Dendritic cell treated with granulocyte-macrophage colony-stimulating factor and Interleukin-4, amounts not matched to agents 40 ng/mL and 50 ng/mL, for 4 days (primary cell): ENCODE measurements at regions not wholly inside any gene's neighbourhood (a gene's known extent, or its start where the extent isn't known, plus 50 kb on each side); places are given as distances from the start of the nearest gene placed in this dataset.

Experiments
- H3K27ac Mint-ChIP-seq: one replicate; pipeline ENCODE4 v1.8.0; 2022; ENCODE audit warnings: mild to moderate bottlenecking, mixed read lengths
- H3K27me3 Mint-ChIP-seq: one replicate; pipeline ENCODE4 v1.8.0; 2022; ENCODE audit warnings: mild to moderate bottlenecking, mixed read lengths
- H3K36me3 Mint-ChIP-seq: one replicate; pipeline ENCODE4 v1.8.0; 2022; ENCODE audit warnings: low read depth, mixed read lengths
- H3K4me1 Mint-ChIP-seq: one replicate; pipeline ENCODE4 v1.8.0; 2022; ENCODE audit warnings: low read depth, mixed read lengths
- H3K4me3 Mint-ChIP-seq: one replicate; pipeline ENCODE4 v1.8.0; 2022; ENCODE audit warnings: mild to moderate bottlenecking, moderate library complexity, mixed read lengths
- H3K9me3 Mint-ChIP-seq: one replicate; pipeline ENCODE4 v1.8.0; 2022; ENCODE audit warnings: mixed read lengths
- intact Hi-C: fragments of 100-400 bp; cut with micrococcal nuclease; formaldehyde crosslinking; loops from one replicate; pipeline ENCODE4 v1.15.0; 2022

- intact Hi-C loops, result no loop called here
- Mint-ChIP-seq H3K4me1 (no peaks in the 10 kb centered on the region), H3K27me3 (no peaks in the 10 kb centered on the region), H3K27ac (no peak overlapping the region), H3K36me3 (no peaks in the 10 kb centered on the region), H3K4me3 (no peak overlapping the region), H3K9me3 (no peaks in the 10 kb centered on the region)
Observed at GRCh38 chr4:151992332-151993154, 231.7 kb upstream of the GATB start.

DNA sequence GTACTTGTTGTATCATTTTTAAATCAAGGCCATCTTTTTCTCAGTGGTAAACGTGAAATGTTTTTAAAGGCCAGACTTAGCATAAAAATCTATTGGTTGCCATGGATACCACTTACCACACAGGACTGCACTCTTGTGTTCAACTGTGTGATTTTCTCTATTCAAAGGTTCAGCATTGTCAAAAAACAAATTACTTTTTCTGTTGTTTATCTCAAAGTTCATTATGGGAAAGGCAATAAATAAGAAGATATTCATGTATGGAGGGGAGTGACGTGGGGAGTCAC lies 231.0 kb upstream of the GATB start:
- Mint-ChIP-seq H3K4me3 (no peak overlapping the region), H3K27ac (no peak overlapping the region), H3K4me1 (no peaks in the 10 kb centered on the region), H3K36me3 (no peaks in the 10 kb centered on the region), H3K9me3 (no peaks in the 10 kb centered on the region), H3K27me3 (no peaks in the 10 kb centered on the region)
- intact Hi-C loops, result no loop called here

DNA sequence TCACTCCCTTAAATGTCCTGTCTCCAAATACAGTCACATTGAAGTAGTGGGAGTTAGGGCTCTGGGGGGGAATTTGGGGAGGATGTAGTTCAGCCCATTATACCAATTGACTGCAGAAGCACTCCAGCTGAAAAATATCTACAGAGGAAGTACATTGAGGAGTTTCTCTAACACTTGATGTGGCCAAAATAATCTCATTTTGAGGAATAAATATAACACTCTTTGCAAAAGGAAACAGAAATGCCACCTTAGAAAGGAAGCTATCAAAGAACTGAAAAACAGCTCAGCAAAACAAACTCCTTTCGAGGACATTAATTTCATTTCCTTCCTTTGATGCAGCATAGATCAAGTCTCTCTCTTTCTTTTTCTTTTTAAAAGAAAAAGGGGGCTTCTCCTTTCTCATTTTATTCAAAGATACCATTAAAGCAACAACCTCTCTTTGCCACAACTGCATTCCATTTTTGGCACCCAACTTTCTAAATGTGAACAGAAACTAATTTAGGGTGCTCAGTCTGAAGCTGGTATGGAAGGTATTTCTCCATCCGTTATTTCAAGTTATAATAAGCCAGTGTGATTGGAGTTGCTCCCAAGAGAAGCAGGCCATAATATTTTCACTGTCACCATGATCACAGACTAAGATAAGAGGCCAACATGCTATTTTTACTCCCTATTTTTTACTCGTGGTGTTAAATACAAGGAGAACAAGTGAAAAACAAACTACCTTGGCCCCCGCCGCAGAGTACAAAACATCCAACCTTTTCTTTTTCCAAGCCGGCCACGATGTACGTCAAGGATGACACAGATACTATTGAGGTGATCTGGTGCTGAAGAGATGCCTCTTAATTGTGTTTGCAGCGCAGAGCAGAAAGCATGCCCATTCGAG lies 230.4 kb upstream of the GATB start:
- no peaks in the 10 kb centered on the region for H3K4me1 Mint-ChIP-seq
- H3K9me3 Mint-ChIP-seq, result no peaks in the 10 kb centered on the region
- H3K27me3 Mint-ChIP-seq, result no peaks in the 10 kb centered on the region
- H3K36me3 Mint-ChIP-seq, result no peaks in the 10 kb centered on the region
- intact Hi-C loops, result no loop called here
- H3K27ac Mint-ChIP-seq, result no peak overlapping the region
- no peak overlapping the region for H3K4me3 Mint-ChIP-seq

GRCh38 chr4:151990201-151990600 lies 229.4 kb upstream of the GATB start:
- no peaks in the 10 kb centered on the region for H3K9me3 Mint-ChIP-seq
- H3K27ac Mint-ChIP-seq, result no peak overlapping the region
- H3K4me1 Mint-ChIP-seq, result no peaks in the 10 kb centered on the region
- H3K4me3 Mint-ChIP-seq, result no peak overlapping the region
- no peaks in the 10 kb centered on the region for H3K27me3 Mint-ChIP-seq
- H3K36me3 Mint-ChIP-seq, result no peaks in the 10 kb centered on the region
- intact Hi-C loops, result no loop called here

DNA sequence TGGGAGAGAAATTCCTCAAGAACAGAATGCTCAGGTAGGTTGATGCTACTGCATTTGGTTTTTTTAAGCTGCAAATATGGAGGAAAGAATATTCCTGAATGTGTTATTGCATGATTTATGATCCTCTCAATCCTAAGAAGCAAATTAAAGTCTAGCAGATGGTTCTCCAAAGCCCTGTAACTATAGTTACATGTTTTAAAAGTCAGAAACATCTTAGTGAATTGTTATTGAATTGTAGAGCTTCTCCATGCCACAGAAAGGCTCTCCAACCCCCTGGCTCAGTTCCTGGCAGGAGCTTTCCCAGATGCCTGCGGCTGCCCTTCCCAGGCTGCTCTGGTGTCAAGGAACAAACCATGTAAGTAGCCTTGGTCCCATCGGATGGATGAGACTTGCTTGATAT lies 227.8 kb upstream of the GATB start:
- peaks cover 1% of the 10 kb centered on the region for H3K27me3 Mint-ChIP-seq
- H3K4me3 Mint-ChIP-seq, result no peak overlapping the region
- no peaks in the 10 kb centered on the region for H3K36me3 Mint-ChIP-seq
- no peaks in the 10 kb centered on the region for H3K4me1 Mint-ChIP-seq
- H3K9me3 Mint-ChIP-seq, result no peaks in the 10 kb centered on the region
- intact Hi-C loops, result no loop called here
- no peak overlapping the region for H3K27ac Mint-ChIP-seq

DNA sequence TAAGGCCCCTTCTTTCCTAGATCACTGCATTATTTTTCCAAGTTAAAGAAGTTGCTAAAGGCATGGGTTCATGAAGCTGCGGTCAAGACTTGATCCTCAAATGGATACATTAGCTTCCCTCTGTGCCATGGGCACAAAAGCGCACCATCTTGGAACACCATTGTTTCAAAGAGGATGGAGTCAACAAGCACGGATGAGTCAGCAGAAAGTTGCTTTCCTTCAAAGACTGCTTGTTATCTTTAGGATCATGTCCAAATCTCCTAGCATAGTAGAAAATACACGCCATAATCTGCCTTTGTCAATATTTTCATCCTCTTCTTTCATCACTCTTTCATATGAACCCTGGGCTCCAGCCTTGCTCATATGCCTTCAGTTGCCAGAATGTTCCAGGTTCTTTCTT lies 226.8 kb upstream of the GATB start:
- Mint-ChIP-seq H3K27me3 (peaks cover 1% of the 10 kb centered on the region), H3K27ac (no peak overlapping the region), H3K36me3 (no peaks in the 10 kb centered on the region), H3K9me3 (no peaks in the 10 kb centered on the region), H3K4me1 (no peaks in the 10 kb centered on the region), H3K4me3 (no peak overlapping the region)
- intact Hi-C loops, result no loop called here

DNA sequence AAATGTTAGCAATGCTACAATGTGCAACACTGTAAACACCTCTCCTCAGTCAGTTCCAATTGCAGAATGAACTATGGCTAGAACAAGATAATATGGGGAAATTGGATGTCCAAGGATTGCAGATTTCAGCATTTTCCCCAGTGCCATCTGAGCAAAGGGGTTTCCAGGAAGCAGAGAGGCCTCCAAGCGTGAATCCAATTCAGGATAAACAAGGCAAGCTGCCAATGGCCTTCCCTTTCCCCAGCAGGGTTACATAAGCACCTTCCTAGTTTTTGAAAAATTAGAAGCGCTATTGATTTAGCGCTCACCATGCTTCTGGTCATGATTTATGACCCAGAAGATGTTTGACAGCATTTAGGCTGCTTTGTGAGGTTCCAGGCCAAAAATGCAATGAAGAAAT lies 223.0 kb upstream of the GATB start:
- no peaks in the 10 kb centered on the region for H3K36me3 Mint-ChIP-seq
- H3K4me3 Mint-ChIP-seq, result no peak overlapping the region
- peaks cover 6% of the 10 kb centered on the region for H3K9me3 Mint-ChIP-seq
- intact Hi-C loops, result no loop called here
- H3K4me1 Mint-ChIP-seq, result no peaks in the 10 kb centered on the region
- no peak overlapping the region for H3K27ac Mint-ChIP-seq
- peaks cover 1% of the 10 kb centered on the region for H3K27me3 Mint-ChIP-seq

GRCh38 chr4:151979819-151980218 lies 219.0 kb upstream of the GATB start:
- Mint-ChIP-seq H3K9me3 (peaks cover 34% of the 10 kb centered on the region), H3K4me1 (no peaks in the 10 kb centered on the region), H3K27ac (no peak overlapping the region), H3K36me3 (no peaks in the 10 kb centered on the region), H3K27me3 (no peaks in the 10 kb centered on the region), H3K4me3 (no peak overlapping the region)
- intact Hi-C loops, result no loop called here

- no peaks in the 10 kb centered on the region for H3K9me3 Mint-ChIP-seq
- intact Hi-C loops, result no loop called here
- H3K36me3 Mint-ChIP-seq, result no peaks in the 10 kb centered on the region
- peaks cover 2% of the 10 kb centered on the region for H3K27me3 Mint-ChIP-seq
- no peaks in the 10 kb centered on the region for H3K4me1 Mint-ChIP-seq
- H3K27ac Mint-ChIP-seq, result no peak overlapping the region
- no peak overlapping the region for H3K4me3 Mint-ChIP-seq
Observed at GRCh38 chr4:151968643-151969042, 207.8 kb upstream of the GATB start.

DNA sequence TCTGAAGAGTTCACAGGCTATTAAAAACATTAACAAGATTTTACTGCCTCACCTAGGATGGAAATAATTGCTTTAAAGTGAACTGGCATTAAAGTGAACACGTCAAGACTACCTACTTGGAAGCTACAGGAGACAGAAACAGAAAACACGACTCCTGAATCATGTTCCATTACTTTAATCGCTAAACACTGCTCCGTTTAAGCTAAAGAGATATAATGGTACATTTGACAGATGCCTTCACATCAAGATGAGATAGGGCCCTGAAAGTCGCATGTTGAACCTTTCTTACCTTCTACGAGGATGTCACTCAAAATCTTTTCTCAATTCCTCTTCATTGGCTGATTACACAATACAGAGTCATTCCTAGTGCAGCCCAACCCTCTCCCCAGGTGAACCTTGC lies 206.3 kb upstream of the GATB start:
- Mint-ChIP-seq H3K36me3 (no peaks in the 10 kb centered on the region), H3K4me1 (peaks cover 6% of the 10 kb centered on the region), H3K27me3 (peaks cover 7% of the 10 kb centered on the region), H3K27ac (no peak overlapping the region), H3K4me3 (no peak overlapping the region), H3K9me3 (no peaks in the 10 kb centered on the region)
- intact Hi-C loops, result no loop called here

- no peak overlapping the region for H3K4me3 Mint-ChIP-seq
- H3K27ac Mint-ChIP-seq, result no peak overlapping the region
- intact Hi-C loops, result no loop called here
- peaks cover 11% of the 10 kb centered on the region for H3K4me1 Mint-ChIP-seq
- H3K36me3 Mint-ChIP-seq, result no peaks in the 10 kb centered on the region
- H3K27me3 Mint-ChIP-seq, result peaks cover 7% of the 10 kb centered on the region
- no peaks in the 10 kb centered on the region for H3K9me3 Mint-ChIP-seq
Observed at GRCh38 chr4:151962138-151962823, 201.5 kb upstream of the GATB start.

- peaks cover 9% of the 10 kb centered on the region for H3K27me3 Mint-ChIP-seq
Observed at GRCh38 chr4:151961456-151961855, 200.6 kb upstream of the GATB start.

DNA sequence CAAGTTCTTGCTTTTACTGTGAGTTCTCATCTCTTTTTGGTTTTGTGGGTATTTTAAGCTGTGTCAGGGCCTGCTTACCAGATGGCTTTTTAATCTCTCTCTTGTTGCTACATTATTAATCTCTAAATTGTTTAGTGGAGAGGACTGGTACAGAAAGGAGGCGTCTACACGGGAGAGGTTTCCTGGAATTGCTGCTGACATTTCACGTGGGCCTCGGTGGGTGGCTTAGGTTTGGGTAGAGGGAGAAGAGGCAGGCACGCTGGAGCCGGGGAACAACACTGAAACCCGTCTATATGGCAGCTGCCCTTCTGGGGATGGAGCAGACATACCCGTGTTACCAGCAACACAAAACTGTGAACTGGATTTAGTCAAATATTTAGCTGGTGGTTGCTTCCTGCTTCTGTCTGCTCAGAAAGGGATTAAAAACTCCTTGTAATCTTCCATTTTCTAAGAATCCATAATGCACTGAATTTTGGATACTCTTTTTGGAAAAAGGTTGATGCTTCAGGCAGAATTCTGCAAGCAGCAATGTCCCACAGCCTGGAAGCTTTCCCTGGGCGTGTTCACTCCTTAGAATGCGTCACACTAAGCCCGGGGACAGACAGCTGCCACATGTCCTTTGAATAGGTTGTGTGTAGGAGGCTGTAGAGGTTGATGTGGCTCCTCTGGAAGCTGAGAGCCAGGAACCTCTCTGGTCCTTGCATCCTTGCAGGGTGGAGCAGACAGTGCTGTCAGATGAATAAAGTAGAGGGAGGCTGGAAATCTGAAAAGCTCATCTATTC lies 199.8 kb upstream of the GATB start:
- Mint-ChIP-seq H3K4me1 (peaks cover 11% of the 10 kb centered on the region), H3K4me3 (no peak overlapping the region), H3K27ac (no peak overlapping the region), H3K36me3 (no peaks in the 10 kb centered on the region), H3K9me3 (no peaks in the 10 kb centered on the region), H3K27me3 (peaks cover 9% of the 10 kb centered on the region)
- intact Hi-C loops, result no loop called here

More at GRCh38 chr4:151961456-151961855, 200.6 kb upstream of the GATB start:
- Mint-ChIP-seq H3K27ac (no peak overlapping the region), H3K4me1 (peaks cover 11% of the 10 kb centered on the region), H3K36me3 (no peaks in the 10 kb centered on the region), H3K9me3 (no peaks in the 10 kb centered on the region), H3K4me3 (no peak overlapping the region)
- intact Hi-C loops, result no loop called here
